ENCODE measurements at regions not wholly inside any gene's neighbourhood (a gene's known extent, or its start where the extent isn't known, plus 50 kb on each side); places are given as distances from the start of the nearest gene placed in this dataset.

DNA sequence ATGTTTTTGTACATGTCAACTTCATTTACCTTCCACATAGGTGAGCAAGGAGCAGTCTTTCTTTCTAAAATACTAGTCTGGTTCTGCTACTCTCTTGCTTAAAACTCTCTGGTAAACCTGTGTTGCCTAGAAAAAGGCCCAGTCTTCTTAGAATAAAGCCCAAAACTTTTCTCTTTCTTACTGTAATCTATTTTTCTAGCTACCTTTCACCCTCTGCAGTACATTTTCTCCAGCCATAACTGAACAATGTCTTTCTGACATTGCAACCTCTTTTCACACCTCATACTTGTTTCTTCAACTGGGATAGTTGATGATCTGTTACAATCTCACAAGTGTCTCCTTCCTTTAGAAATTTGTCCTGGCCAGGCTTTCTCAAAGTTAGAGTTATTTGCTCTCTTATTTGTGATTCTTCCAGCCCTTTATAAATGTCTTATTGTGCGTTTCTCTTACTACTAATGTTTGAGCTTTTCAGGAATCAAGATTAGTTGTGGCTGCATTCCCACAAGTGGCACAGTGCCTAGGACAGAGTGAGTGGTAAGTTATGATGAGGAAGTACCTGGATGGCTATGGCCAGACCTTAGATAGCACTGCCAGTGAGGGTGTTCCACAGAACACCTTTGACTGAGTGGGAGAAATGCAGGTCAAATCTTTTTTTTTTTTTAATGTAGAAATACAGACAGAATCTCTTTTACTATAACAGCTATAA, 313.4 kb upstream of the SATB1 start:
- no peak for DNase-seq (ENCODE audit: low read depth, low spot score)

DNA sequence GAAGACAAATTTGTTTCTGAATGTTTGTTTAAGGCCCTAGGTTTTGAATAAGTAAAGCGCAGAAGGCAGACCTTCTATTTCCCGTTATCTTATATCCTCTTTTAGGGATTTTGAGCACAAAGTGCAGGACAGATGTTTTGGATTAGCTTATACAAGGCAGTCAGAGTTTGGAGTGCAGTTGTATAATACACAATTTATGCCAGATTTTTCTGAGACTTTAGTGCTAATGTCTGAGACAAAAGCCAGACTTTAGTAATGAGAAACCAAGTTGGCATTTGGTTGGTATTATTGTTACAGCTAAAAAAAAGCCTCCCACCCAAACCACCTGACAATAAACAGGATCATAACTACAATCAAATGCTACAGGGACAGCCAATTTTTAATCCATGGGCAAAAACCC, 309.9 kb upstream of the SATB1 start:
- DNase-seq (ENCODE audit: low read depth, low spot score): no peak

DNA sequence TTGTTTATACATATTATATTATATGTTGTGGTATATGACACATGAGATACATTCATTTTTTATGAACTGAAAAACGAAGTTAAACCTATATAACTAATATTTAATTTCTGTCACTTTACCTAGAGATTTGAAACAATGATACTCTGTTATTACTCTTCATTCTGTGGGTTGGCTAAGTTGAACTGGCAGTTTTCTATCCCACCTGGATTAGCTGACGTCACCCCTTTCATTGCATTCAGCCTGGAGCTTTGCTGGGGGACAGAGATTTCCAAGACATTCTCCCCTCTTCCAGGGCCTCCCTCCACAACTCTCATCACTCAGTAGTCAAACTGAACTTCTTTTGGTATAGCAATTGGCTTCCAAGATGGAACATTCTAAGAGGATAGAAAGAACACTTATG, 309.2 kb upstream of the SATB1 start:
- no peak for DNase-seq (ENCODE audit: low read depth, low spot score)

DNA sequence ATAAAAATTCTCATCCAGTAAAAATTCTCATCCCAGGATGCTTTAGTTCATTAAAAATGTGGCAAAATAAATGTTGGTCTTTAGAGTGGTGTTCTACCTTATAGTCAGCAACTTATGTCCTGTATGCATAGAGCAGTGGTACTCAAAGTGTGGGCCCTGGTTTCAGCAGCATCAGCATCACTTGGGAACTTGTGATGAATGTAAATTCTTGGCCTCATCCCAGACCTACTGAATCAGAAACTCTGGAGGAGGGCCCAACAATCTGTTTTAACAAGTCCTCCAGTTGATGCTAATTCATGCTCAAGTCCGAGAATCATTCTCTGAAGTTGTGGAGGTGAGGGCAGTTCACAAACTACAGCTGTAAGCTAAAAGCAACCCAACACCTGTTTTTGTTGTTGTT, 307.3 kb upstream of the SATB1 start:
- DNase-seq (ENCODE audit: low read depth, low spot score): no peak

DNA sequence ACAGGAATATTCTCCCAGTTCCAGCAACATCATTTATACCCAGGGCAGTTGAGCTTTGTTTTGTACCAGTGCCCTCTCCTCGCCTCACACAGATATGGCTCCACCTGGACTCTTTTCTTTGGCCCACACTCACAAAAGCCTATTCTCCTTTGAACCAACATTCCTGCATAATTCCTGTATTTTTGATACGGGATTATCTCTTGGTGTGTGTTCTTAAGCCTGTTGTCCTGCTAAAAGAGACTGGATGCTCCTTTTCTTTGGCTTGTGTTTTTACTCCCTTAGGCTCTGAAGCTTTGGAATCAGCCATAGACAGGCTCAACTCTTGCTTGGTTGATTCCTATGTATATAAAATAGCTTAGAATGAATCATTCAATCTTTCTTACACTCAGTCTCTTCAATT, 305.4 kb upstream of the SATB1 start:
- peak; percentile 5 for DNase-seq (ENCODE audit: low read depth, low spot score)

DNA sequence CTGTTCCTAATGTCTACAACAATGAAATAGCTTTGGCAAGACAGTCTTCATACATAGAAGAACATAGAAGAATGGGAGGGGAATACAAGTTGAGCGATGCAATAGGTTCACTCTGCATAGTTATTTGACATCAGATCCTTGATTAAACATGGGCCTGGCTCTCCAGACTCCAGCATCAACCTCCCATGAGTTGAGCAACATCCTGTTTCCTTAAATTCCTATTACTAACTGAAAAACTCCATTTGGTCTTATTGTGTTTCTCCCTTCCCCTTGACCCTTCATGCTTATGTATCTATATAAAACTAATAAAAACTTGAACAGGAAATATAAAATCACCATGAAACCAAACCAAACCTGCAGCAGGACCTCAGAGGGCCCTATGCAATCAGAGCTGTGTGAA, 304.5 kb upstream of the SATB1 start:
- DNase-seq (ENCODE audit: low read depth, low spot score): no peak

DNA sequence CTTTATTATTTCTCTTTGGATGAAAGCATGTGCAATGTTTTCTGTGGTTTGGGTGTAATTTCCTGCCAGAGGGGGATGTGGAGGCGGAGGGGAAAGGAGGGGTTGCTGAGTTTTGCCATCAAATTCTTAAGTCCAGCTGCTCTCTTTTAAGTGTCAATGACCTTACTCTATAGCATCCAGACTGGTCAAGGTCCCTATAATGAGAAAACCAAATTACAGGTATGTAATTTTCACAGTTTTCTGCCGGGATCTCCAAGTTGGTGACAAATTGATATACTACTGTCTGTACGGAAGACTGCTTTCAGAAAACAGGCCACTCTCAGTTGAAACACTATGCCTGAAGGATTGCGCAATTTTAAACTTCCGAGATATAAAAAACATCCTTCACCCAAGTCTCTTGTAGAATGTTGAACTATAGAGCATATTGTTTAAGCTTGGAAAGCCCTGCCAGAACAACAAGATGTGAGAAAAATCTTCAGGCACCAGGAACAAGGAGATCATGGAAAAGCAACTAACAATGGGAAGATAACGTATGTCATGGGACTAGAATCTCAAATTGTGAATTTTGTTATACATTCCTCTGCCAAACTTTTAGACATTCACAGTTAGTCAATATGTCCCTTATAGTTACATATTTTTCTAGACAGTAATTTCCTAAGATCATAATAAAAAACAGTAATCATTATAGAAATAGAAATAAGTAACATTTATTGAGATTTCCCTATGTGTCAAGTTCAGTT, 300.7 kb upstream of the SATB1 start:
- DNase-seq (ENCODE audit: low read depth, low spot score): no peak

DNA sequence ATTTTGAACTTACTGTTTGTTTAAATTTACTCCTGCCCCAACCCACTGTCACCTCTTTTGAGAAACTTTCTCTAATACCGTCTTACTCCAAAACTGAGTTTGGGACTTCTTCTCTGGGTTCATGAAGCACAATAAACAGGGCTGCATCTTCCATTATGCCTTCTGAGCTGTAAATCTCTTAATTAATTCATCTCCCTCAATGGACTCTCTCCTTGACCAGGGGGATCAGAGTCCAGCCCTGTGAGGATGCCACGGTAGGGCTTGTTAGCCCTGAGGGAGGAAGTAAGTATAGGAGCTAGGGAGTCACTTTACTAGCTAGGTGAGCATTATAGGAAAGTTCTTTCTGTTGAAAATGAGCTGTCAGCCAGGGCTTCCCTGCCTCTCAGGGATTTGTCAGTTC, 299.3 kb upstream of the SATB1 start:
- no peak for DNase-seq (ENCODE audit: low read depth, low spot score)

DNA sequence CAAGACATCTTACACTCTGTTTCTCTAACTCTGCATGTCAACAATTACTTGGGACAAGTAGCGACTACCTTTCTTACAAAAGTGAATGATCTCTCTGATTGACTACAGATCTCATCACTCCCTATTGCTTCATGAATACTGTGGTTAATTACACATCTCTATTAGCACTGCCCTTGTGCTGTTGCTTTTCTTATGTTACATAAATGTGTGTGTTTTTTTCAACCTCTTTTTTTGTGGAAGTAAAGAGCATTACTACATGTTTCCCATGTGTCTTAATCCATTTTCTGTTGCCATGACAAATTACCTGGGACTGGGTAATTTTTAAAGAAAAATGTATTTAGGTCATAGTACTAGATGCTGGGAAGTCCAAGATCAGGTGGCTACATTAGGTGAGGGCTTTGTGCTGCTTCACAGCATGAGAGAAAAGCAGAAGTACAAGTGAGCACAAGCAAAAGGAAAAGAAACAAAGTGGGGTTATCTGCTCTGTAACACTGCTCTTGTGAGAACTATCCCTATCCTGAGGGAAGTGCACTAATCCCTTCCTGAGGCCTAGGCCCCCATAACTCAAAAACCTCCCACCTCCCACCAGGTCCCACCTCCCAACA, 298.2 kb upstream of the SATB1 start:
- DNase-seq (ENCODE audit: low read depth, low spot score): no peak

DNA sequence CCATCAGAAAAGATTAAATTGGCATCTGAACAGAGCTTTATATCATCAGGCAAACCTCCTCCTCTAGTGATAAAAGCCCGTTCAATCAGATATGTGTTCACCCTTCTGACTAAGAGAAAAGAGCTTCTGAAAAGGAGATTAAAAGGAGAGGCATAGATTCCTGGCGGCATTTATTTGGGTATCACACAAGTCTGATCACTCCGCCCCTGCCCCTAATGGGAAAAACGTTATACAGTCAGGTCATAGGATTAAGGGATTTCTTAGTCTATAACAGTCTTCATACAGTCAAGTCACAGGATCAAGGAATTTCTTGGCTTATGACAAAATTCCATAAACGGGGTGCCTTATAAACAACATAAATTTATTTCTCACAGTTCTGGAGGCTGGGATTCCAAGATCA, 295.4 kb upstream of the SATB1 start:
- DNase-seq (ENCODE audit: low read depth, low spot score): no peak

DNA sequence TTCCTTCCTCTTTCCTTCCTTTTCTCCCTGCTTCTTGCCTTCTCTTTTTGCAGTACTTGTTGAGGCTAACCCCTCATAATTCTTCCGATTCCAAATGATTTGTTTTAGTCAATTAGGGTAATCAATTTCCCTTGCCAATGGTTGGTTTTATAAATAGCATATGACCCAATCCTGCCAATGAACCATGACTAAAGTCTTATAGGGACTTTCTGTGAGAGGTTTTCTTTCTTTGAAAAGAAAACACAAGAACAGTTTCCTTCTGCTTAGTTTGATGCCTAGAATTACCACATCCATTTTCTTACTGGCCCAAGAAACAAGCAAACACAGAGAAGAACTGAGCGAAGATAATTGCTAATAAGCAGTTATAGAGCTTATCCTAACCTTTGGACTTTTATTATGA, 292.5 kb upstream of the SATB1 start:
- DNase-seq (ENCODE audit: low read depth, low spot score): no peak

DNA sequence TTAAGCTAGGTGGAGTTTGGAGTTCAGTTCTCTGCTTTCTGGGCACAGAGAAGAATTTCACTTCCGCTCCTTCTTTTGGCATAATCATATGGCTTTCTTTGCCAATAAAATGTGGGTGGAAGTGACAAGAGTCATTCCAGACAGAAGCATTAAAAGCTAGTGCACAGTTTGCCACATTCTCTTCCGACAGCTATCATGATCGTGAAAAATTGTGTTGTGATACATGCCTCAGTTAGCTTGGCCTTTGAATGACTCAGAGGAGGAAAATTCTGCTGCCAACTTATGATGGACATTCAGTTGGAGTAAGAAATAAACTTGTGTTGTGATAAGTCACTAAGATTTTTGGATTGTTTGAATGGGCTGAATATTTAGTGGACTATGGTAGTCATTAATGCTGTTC, 291.7 kb upstream of the SATB1 start:
- DNase-seq (ENCODE audit: low read depth, low spot score): no peak

DNA sequence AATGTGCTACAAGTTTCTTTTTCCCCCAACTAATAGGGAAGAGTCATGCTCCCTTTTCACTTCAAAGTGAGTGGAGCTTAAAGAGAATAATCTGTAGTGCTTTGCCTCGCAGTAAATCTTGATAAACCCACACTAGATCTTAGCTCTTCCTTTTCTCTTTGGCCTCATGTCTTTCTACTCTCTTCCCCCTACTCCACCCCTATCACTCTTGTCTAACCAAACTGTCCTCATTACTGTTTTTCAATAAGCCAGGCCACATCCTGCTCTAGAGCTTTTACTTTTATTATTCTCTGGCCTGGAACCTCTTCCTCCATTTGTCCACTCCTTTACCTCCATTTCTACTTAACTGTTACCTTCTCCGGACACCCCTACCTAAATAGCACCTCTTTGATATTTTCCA, 291.0 kb upstream of the SATB1 start:
- no peak for DNase-seq (ENCODE audit: low read depth, low spot score)

DNA sequence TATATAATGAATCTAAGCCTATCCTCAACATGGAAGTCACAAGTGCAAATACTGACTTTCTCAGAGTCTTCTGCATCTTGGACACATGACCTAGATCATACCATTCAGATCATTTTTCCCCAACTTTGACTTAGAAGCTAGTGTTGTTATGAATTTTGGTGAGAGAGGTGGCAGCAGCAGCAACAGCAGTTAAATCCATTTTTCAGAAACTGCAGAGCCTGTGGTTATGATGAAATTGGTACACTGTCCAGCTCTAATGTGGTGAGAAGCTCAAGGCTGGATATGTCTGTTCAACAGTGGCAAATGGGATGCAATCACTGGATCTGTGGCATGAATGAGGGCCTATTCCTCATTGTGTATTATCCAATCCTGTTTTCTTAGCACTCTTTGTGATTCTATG, 290.1 kb upstream of the SATB1 start:
- DNase-seq (ENCODE audit: low read depth, low spot score): no peak

DNA sequence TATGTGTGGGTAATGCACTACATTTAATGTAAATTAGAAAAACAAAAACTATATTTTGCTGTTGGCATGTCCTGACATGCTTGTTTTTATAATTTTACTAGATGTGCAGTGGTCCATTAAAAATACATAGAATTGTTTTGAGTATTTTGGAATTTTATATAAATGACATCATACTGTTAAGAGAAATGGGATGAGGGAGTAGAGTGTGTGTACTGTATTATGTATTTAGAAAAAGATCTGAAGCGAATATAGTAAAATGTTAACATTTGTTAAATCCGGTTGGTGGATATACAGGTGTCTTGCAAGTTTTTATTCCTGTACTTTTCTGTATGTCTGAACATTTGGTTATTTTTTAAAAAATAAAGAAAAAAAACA, 288.4 kb upstream of the SATB1 start:
- no peak for DNase-seq (ENCODE audit: low read depth, low spot score)

DNA sequence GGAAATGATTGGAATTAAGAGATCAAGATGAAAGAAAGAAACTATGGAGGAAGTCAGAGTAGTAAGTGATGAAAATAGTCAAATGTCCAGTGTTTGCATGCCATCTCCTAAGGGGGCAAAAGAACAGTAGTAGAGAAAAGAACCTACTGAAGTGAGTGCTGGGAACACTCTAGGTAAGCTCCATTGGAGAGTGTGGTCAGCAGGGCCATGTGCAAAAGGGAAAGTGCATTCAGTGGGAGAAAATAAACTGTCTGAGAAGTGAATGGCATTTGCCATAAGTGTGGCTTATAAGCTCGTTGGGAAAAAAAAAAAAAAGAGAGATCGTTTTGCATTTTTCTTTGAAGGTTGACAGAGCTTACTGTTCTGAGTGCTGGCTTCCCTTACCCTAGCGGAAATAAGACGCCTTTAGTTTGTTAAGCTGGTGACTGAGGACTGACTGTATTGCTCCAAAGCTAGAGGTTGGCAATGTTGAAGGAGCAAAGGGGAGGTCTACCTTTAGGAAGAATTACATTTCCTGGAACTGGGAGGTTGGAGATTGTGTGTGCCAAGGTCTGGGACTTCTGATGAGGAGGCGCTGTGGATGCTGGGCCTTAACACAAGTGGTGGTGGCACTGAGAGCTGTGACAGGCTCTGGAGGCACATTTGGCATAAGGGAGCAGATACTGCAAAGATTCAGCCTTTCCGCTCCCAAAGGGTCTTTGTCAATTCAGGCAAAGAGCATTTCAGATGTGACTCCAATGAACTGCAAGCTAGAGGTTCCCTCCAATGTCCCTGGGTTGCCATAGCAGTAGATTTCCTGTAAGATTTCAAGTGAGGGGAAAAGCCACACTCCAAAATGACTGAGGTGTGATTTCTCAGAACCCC, 287.8 kb upstream of the SATB1 start:
- DNase-seq (ENCODE audit: low read depth, low spot score): no peak

DNA sequence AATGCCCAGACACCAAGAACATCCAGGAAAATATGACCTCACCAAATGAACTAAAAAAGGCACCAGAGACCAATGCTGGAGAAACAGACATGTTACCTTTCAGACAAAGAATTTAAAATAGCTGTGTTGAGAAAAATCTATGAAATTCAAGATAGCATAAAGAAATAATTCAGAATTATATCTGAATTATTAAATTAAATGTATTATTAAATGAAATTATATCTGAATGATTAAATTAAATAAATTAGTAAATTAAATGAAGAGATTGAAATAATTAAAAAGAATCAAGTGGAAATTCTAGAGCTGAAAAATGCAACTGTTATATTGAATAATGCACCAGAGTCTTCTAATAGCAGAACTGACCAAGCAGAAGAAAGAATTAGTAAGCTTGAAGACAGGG, 279.2 kb upstream of the SATB1 start:
- DNase-seq (ENCODE audit: low read depth, low spot score): no peak

DNA sequence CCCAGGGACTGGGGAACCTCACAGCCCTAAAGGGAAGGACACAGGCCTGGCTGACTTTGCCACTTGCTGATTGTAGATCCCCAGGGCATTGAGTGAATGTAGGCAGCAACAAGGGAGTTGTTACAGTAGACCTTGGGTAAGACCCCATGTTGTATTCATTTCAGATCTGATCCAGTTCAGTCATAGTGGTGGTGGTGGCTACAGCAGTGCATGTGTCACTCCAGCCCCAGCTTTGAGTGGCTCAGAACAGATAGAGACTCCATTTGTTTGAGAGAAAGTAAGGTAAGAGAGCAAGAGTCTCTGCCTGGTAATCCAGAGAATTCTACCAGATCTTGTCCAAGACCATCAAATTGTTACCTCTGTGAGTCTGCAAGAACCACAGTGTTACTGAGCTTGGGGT, 278.7 kb upstream of the SATB1 start:
- DNase-seq (ENCODE audit: low read depth, low spot score): no peak

DNA sequence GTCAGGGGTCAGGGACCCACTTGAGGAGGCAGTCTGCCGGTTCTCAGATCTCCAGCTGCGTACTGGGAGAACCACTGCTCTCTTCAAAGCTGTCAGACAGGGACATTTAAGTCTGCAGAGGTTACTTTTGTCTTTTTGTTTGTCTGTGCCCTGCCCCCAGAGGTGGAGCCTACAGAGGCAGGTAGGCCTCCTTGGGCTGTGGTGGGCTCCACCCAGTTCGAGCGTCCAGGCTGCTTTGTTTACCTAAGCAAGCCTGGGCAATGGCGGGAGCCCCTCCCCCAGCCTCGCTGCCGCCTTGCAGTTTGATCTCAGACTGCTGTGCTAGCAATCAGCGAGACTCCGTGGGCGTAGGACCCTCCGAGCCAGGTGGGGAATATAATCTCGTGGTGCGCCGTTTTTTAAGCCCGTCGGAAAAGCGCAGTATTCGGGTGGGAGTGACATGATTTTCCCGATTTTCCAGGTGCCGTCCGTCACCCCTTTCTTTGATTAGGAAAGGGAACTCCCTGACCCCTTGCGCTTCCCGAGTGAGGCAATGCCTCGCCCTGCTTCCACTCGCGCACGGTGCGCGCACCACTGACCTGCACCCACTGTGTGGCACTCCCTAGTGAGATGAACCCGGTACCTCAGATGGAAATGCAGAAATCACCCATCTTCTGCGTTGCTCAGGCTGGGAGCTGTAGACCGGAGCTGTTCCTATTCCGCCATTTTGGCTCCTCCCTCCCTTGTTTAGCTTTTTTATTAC, 268.6 kb upstream of the SATB1 start:
- peak; percentile 42 for DNase-seq (ENCODE audit: low read depth, low spot score)

DNA sequence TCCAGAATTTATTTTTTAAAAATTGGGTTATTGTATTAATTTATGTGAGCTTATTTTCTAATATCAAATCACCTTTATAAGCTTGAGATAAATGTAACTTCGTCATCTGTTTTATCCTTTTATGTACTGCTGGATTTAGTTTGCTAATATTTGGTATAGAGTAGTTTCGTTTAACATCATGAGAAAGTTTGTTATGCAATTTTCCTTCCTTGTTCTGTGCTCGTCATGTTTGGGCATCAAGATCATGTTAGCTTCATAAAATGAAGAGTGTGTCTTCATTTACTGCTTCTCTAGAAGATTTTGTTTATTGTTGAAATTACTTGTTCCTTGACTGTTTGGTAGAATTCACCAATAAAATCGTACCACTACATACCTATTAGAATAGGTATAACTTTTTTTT, 262.1 kb upstream of the SATB1 start:
- DNase-seq (ENCODE audit: low read depth, low spot score): no peak

DNA sequence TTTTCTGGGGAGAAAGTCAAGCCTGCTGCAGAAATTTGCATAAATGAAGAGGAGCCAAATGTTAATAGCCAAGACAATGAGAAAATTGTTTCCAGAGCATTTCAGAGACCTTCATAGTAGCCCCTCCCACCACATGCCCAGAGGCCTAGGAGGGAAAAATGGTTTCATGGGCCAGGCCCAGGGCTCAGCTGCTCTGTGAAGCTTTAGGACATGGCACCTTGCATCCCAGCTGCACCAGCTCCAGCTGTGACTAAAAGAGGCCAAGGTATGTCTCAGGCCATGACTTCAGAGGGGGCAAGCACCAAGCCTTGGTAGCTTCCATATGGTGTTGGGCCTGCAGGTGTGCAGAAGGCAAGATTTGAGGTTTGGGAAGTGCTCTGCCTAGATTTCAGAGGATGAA, 258.8 kb upstream of the SATB1 start:
- no peak for DNase-seq (ENCODE audit: low read depth, low spot score)

Data from ELF-1 (cell line).